IPS-20b (cell line): ENCODE measurements at regions not wholly inside any gene's neighbourhood (a gene's known extent, or its start where the extent isn't known, plus 50 kb on each side); places are given as distances from the start of the nearest gene placed in this dataset.

Source experiments
- H3K27ac ChIP-seq: one replicate; pipeline ENCODE4 v1.5.1; 2013; ENCODE audit warnings: low read length
- H3K27me3 ChIP-seq: 2 replicates; pipeline ENCODE4 v1.6.1; 2013; ENCODE audit warnings: mild to moderate bottlenecking, low read length, inconsistent platforms; ENCODE audit not compliant: insufficient read depth
- H3K36me3 ChIP-seq: 2 replicates; pipeline ENCODE4 v1.6.1; 2013; ENCODE audit warnings: low read depth, mild to moderate bottlenecking, inconsistent platforms, low read length, moderate library complexity; ENCODE audit not compliant: insufficient read depth
- H3K4me1 ChIP-seq: 2 replicates; pipeline ENCODE4 v1.6.1; 2013; ENCODE audit warnings: mild to moderate bottlenecking, control low read depth, inconsistent platforms, low read length, moderate library complexity; ENCODE audit not compliant: insufficient read depth
- H3K4me3 ChIP-seq: 2 replicates; pipeline ENCODE4 v1.5.1; 2013; ENCODE audit warnings: mild to moderate bottlenecking, low read length, inconsistent platforms
- H3K9ac ChIP-seq: 2 replicates; pipeline ENCODE4 v1.6.1; 2013; ENCODE audit warnings: low read depth, mild to moderate bottlenecking, inconsistent platforms, low read length, moderate library complexity
- H3K9me3 ChIP-seq: 2 replicates; pipeline ENCODE4 v1.6.1; 2013; ENCODE audit warnings: mild to moderate bottlenecking, low read depth, low read length, inconsistent platforms; ENCODE audit not compliant: insufficient read depth

DNA sequence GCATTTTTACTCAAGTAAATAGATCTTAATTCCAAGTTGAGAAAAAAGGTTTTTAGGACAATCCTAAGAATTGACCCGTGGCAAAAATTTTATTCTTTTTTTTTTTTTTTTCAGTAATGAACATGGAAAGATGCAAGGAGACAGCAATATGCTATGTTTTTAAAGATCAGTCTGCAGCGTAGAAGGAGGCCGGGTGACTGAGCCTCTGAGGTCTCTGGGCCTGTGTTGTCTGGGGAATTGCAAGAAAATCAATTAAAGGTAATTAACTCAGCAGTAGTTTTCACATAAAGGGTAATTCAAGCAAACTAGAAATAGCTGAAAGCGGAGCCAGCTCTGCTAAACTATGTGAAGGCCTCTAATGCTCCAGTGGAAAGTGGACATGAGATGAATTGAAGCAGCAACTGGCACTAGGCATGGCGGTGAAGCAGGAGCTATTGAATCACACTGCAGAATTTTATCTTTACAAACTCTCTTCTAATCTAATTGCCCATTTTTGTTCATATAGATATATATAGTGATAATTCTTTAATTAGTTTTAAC lies 285.2 kb upstream of the ITGA1 start:
- Histone ChIP-seq H3K9ac (no peak overlapping the region), H3K4me1 (peaks cover 8% of the 10 kb centered on the region; the same call in 1 of the 2 replicates), H3K36me3 (no peaks in the 10 kb centered on the region), H3K27me3 (no peaks in the 10 kb centered on the region), H3K4me3 (no peak overlapping the region), H3K9me3 (no peaks in the 10 kb centered on the region), H3K27ac (no peak overlapping the region)

DNA sequence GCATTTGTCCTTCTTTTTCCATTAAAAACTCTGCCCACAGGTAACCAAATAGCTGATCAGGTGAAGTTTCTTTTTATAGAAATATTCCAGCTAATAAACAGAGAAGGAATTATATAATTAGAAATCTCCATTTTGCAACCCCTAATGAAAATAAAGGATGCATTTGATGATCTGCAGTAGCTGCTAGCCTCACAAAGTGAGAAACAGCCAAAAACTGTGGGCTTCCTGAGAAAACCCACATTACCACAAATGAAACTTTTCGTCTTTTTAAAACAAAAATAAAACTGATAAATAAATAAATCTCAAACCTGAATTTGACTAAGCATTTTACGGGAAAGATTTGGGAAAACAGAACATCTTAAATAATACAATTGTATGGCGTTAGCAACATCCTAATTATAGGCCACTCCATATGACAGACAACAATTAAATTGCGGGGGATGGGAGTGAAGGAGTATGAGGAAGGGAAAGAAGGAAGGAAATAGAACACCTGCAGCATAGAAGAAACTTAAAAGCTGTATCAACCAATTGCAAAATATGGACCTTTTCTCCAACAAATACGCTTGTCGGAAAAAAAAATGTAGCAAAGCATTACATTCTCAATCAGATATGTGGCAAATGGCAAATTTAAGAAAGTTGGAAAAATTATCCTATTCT lies 283.0 kb upstream of the ITGA1 start:
- Histone ChIP-seq H3K27me3 (no peaks in the 10 kb centered on the region), H3K9ac (no peak overlapping the region), H3K4me1 (peaks cover 8% of the 10 kb centered on the region; the same call in 1 of the 2 replicates), H3K27ac (no peak overlapping the region), H3K4me3 (no peak overlapping the region), H3K36me3 (no peaks in the 10 kb centered on the region), H3K9me3 (no peaks in the 10 kb centered on the region)

DNA sequence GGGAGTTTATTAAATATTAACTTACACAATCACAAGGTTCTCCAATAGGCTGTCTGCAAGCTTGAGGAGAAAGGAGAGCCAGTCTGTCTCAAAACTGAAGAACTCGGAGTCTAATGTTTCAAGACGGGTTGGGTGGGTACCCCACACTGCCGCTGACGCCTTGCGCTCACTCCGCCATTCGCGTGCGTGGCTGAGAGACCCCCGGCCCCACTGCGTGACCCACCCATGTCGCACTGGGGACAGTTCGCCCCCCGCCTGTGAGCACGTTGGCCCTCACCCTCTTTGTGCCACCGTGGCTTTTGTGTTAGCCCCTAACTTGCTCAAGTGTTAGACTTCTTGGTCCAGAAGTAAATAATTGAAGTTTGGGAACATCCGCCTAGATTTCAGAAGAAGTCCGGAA lies 270.0 kb upstream of the ITGA1 start:
- no peaks in the 10 kb centered on the region for H3K36me3 ChIP-seq
- H3K9ac ChIP-seq: no peak overlapping the region

DNA sequence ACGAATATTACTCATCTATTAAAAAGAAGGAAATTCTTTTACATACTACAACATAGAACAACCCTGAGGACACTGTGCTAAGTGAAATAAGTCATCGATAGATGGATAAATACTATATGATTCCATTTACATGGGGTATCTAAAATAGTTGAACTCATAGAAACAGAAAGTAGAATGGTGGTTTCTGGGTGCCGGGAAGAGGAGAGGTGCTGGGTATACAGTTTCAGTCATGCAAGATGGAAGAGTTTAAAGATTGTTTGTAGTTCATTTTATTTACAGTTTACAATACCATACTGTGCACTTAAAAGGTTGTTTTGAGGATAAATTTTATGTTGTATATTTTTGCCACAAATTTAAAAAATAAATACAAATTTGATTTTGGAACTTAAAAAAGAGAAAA lies 267.5 kb upstream of the ITGA1 start:
- Histone ChIP-seq H3K27me3 (no peaks in the 10 kb centered on the region), H3K27ac (no peak overlapping the region), H3K9me3 (no peaks in the 10 kb centered on the region), H3K4me1 (no peaks in the 10 kb centered on the region), H3K36me3 (no peaks in the 10 kb centered on the region), H3K4me3 (no peak overlapping the region), H3K9ac (no peak overlapping the region)

More for the DNA sequence above, 270.0 kb upstream of the ITGA1 start:
- no peak overlapping the region for H3K27ac ChIP-seq
- no peaks in the 10 kb centered on the region for H3K4me1 ChIP-seq
- no peak overlapping the region for H3K4me3 ChIP-seq
- no peaks in the 10 kb centered on the region for H3K27me3 ChIP-seq
- no peaks in the 10 kb centered on the region for H3K9me3 ChIP-seq

DNA sequence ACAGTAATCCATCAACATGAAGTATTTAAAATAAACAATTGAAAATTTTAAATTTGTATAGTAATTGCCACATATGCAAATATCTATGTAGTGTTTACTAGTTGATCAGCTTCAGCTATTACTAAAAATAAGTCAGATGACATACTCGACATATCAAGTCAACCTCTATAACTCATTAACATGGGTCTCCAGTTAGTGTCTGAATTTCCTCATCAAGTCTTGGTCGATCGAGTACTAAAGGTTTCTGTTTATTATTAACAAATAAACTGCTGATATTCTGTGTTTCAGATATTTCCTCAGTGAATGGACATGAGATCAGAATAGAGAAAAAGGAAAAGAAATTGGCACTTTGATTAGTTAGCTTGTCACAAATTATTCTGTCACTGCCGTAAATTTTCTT lies 266.5 kb upstream of the ITGA1 start:
- H3K4me1 ChIP-seq: no peaks in the 10 kb centered on the region
- H3K27ac ChIP-seq: no peak overlapping the region
- H3K4me3 ChIP-seq: no peak overlapping the region
- H3K36me3 ChIP-seq: no peaks in the 10 kb centered on the region
- no peaks in the 10 kb centered on the region for H3K9me3 ChIP-seq
- H3K27me3 ChIP-seq: no peaks in the 10 kb centered on the region
- H3K9ac ChIP-seq: no peak overlapping the region

DNA sequence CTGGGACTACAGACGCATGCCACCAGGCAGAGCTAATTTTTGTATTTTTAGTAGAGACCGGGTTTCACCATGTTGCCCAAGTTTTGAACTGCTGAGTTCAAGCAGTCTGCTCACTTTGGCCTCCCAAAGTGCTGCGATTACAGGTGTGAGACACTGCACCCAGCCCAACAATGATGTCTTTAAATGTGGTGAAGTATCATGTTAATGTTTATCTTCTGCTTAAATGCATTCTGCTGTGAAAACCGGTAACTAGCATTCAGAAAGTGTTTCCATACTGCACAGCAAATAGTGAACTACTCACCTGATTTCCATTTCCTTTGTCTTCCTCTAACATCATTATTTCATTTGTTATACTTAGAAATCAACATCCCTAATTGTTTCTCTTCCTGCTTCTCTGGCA lies 264.0 kb upstream of the ITGA1 start:
- Histone ChIP-seq H3K36me3 (no peaks in the 10 kb centered on the region), H3K9ac (no peak overlapping the region), H3K27ac (no peak overlapping the region), H3K4me1 (no peaks in the 10 kb centered on the region), H3K27me3 (no peaks in the 10 kb centered on the region), H3K4me3 (no peak overlapping the region), H3K9me3 (no peaks in the 10 kb centered on the region)

DNA sequence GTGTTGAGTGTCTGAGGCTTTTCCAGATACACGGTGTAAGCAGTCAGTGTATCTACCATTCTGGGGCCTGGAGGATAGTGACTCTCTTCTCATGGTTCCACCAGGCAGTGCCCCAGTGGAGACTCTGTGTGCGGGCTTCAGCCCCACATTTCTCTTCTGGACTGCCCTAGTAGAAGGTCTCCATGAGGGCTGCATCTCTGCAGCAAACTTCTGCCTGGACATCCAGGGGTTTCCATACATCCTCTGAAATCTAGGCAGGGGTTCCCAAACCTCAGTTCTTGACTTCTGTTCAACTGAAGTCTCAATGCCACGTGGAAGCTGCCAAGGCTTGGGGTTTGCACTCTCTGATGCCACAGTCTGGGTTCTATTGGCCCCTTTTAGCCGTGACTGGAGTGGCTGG lies 256.6 kb upstream of the ITGA1 start:
- Histone ChIP-seq H3K27me3 (no peaks in the 10 kb centered on the region), H3K36me3 (no peaks in the 10 kb centered on the region), H3K27ac (no peak overlapping the region), H3K4me3 (no peak overlapping the region), H3K9me3 (peaks cover 26% of the 10 kb centered on the region), H3K4me1 (no peaks in the 10 kb centered on the region), H3K9ac (no peak overlapping the region)

DNA sequence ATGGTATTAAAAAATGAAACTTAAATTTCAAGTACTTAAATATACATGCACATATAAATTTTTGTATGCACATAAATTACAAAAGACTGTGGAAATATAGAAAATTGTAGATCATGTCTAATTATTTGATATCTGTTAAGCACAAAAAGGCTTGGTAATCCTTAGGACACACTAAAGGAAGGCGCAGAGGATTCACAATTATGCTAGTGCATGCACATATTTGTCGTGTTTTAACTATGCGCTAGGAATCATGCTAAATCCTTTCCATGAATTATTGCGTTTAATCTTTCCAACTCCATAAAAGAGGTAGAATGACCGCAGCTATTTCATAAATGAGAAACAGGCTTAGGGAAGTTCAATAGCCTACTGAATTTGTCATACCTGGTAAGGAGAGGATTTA lies 244.1 kb upstream of the ITGA1 start:
- Histone ChIP-seq H3K9me3 (no peaks in the 10 kb centered on the region), H3K9ac (no peak overlapping the region), H3K4me1 (no peaks in the 10 kb centered on the region), H3K36me3 (no peaks in the 10 kb centered on the region), H3K27ac (no peak overlapping the region), H3K27me3 (no peaks in the 10 kb centered on the region), H3K4me3 (no peak overlapping the region)

DNA sequence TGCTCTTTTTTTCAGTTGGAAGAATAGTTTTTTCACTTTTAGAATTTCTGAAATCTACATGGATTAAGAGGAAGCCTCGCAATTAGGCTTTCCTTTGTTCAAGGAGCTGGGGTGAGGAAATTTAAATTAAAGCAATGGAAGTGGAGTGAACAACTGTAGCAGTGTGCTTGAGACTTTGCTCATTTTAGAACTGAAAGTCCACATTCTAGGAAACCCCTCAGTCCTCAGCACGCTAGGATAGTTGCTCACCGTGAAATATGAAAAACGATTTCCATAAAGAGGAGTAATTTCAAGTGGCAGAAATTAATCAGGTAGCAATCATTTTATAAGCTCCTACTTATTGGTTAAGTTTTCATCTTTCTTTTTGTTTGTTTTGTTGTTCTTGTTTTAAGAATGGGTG lies 243.0 kb upstream of the ITGA1 start:
- Histone ChIP-seq H3K27me3 (no peaks in the 10 kb centered on the region), H3K9ac (no peak overlapping the region), H3K36me3 (no peaks in the 10 kb centered on the region), H3K27ac (no peak overlapping the region), H3K4me3 (no peak overlapping the region), H3K9me3 (no peaks in the 10 kb centered on the region), H3K4me1 (no peaks in the 10 kb centered on the region)

DNA sequence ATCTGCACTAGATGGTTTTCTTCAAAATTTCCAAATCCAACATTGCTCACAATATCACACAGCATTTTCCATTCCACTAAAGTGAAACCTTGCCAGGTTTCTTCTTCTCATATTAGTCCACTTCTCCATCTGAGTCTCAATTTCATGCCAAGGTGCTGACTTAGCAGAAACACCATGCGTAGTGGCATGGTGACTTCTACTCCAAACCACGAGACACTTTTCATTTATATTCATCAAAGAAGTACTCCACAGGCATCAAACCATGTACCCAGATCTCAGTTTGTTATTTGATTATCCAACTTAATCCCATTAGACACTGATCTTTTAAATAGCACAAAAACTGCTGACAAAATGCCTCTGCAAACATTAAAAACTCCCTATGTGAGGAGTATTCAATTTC lies 233.4 kb upstream of the ITGA1 start:
- no peaks in the 10 kb centered on the region for H3K9me3 ChIP-seq
- H3K27me3 ChIP-seq: no peaks in the 10 kb centered on the region
- no peak overlapping the region for H3K27ac ChIP-seq
- no peak overlapping the region for H3K4me3 ChIP-seq
- H3K9ac ChIP-seq: no peak overlapping the region
- no peaks in the 10 kb centered on the region for H3K36me3 ChIP-seq
- H3K4me1 ChIP-seq: 0 out of 2 replicates have a peak, but pooled peaks cover 2% of the 10 kb centered on the region

DNA sequence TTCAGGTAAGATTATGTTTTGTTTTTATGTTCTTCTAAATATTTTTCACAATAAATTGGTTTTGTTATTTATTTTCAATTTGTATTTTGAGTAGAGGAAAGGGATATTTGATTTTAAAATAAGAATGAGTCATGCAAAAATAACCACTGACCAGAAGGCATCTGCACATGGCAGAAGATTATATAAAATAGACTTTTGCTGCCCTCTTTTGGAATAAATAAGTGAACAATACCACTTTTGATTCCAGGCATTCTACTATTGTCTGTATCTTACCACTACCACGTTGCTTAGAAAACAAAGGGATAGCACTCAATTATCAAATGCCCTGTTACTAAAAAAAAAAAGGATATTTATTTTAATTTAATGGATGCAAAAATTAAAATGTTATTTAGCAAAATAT lies 227.3 kb upstream of the ITGA1 start:
- H3K4me3 ChIP-seq: no peak overlapping the region

DNA sequence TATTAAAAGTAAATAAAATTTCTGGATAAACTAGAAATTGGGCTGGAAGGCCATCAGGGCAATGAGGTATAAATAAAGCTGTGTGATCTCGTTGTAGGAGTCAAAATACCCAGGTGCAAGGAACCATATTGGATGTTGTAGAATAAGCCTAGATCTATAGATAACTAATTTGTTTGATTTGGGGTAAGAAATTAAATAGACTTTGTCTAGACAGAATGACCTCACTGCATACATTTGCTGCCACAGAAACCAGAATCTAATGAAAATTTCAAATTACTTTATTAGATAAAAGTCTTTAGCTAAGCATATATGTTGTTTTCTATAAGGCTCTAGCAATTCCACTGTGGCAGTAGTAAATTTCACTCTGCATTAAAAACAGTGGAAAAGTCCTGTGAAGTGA lies 225.2 kb upstream of the ITGA1 start:
- no peaks in the 10 kb centered on the region for H3K27me3 ChIP-seq
- no peak overlapping the region for H3K4me3 ChIP-seq
- no peak overlapping the region for H3K27ac ChIP-seq
- no peak overlapping the region for H3K9ac ChIP-seq
- H3K36me3 ChIP-seq: no peaks in the 10 kb centered on the region
- H3K4me1 ChIP-seq: no peaks in the 10 kb centered on the region
- H3K9me3 ChIP-seq: no peaks in the 10 kb centered on the region

More for the DNA sequence above, 227.3 kb upstream of the ITGA1 start:
- Histone ChIP-seq H3K36me3 (no peaks in the 10 kb centered on the region), H3K9me3 (no peaks in the 10 kb centered on the region), H3K9ac (no peak overlapping the region), H3K27ac (no peak overlapping the region), H3K4me1 (no peaks in the 10 kb centered on the region), H3K27me3 (no peaks in the 10 kb centered on the region)
